Ramos (cell line): ENCODE measurements at regions not wholly inside any gene's neighbourhood (a gene's known extent, or its start where the extent isn't known, plus 50 kb on each side); places are given as distances from the start of the nearest gene placed in this dataset.

Source experiments
- in situ Hi-C: fragments of 300-500 bp; cut with MboI; formaldehyde crosslinking; loops from one replicate; pipeline ENCODE4 v1.14.3; 2022; ENCODE audit warnings: low sequenced_read_pairs; ENCODE audit not compliant: unreplicated experiment

DNA sequence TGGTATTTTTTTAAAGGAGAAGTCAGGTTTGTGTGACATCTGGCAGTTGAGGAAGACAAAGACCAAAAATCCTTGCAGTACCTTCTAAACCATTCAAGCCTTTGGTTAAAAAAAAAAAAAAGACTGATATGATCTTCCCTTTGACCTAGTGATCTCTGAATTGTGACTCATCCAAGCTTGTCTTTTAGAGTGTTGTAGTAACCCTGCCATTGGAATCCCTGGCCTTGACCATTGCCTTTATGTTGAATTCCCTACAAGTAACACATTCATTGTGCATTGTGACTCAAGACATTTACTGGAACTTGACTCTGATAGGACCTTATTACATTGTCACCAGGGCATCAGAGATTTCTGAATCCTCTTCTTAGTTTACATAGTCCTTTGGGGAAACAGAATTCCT, 1469.0 kb downstream of the TECRL start:
- in situ Hi-C loops = no loop called here

DNA sequence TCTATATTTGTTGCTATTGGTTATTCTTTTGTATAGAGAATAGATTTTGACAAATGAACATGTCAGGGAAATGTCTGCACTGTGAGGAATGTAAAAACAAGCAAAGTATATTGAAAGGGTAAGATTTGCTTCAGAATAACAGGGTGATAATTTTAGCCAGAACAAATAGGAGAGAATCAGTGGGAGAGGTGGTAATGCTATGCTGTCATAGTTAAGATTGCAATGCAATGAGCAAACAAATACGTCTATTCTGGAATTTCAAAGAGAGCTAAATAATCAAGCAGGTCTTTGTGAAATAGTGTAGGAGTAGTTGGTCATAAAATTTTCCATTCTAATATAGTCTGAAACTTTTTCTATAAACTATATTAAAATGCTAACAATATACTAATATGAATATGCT, 1478.4 kb downstream of the TECRL start:
- in situ Hi-C loops = no loop called here

DNA sequence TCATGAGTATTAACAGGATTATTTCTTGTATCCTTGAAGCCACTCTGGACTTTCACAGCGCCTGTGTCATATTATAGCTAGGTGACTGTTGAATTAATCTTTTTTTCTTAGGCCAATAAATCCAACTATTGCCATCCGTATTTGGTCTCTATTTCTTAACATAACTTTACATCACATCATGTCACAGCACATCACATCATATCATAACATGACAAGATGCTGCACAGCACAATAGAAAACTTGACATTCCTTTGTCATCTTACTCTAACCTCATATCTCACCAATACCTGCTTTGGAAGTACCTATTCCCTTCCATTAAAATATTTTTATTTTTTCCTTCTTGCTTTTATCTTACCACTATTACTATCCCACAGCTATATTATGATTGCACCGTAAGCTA, 1480.8 kb downstream of the TECRL start:
- in situ Hi-C loops = no loop called here

DNA sequence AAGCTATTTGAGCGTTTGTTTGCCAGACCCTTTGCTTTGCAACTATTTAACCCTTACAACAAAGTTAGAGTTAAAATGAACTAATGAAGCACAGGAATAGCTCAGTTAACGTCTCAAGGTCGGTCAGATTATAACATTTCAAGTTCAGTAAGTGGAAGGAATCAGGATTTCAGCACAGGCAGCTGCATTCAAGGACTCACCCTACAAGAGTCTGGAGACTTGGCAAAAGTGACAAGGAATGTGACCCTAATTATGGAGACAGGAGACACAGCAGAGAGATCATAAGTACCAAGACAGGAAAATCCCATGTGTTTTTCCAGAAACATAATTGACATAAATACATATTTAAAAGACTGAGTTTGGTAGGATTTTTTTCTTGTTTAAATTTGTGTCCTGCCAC, 1481.7 kb downstream of the TECRL start:
- in situ Hi-C loops = no loop called here

DNA sequence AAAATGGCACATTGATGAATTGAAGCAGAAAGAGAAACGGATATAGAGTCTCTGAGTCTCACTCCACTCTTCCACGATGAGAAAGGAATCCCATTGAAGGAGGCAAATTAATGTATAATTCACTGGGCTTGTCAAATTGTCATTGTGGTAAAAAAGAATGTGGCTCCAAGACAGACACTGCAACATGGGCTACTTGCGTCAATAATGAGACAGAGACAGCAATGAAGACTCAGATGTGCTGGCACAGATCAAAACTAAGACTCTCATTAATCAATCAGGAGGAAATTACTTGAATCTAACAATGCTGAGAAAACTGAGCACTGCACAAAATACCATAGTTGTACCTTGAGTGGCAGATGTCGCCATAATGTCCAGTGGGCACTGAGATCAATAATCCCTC, 1485.5 kb downstream of the TECRL start:
- in situ Hi-C loops = no loop called here

DNA sequence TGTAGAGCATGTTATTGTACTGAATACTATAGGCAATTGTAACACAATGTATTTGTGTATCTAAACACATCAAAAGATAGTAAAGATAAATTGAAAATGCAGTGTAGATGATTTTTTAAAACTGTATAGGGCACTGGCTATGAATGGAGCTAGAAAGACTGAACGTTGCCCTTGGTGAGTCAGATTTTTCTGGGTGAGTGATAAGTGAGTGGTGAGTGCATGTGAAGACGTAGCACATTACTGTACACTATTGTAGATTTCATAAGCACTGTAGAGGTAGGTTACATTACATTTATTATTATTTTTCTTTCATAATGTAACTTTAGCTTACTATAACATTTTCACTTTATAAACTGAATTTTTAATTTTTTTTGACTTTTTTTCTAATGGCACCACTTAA, 1491.6 kb downstream of the TECRL start:
- in situ Hi-C loops = no loop called here

DNA sequence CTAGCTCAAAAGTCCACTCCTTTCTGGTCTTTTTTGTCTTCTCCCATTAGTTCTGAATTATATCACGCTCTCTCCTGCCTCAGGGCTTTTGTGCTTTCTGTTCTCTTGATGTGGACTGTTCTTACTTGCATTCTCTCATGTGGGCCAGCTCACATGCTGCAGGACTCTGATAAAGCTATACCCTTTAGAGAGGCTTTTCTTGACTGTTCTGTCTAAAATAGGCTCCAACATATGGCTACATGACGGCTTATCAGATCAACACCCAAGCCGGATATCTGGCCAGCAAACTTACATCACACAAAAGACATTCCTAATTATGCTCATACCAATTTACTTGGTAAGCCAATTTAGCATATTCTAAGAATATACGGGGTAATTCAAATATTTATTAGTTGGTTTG, 1494.5 kb downstream of the TECRL start:
- in situ Hi-C loops = no loop called here

DNA sequence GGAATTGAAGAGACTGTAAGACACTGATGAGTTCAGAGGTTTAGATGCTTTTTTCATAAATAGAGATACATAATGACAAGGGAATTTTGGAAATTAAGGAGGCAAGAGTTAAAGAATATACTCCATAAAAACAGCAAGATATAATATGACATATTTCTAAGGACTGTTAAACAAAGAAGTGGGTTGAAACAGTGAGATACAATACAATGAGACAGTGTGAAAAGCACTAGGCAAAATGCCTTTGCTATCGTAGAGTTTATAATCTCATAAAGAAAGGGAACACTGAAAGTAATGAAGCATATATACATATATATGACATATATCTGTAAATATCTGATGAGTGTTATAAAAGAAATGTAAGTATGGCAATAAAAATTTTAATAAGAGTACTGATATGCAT, 1496.2 kb downstream of the TECRL start:
- in situ Hi-C loops = no loop called here

DNA sequence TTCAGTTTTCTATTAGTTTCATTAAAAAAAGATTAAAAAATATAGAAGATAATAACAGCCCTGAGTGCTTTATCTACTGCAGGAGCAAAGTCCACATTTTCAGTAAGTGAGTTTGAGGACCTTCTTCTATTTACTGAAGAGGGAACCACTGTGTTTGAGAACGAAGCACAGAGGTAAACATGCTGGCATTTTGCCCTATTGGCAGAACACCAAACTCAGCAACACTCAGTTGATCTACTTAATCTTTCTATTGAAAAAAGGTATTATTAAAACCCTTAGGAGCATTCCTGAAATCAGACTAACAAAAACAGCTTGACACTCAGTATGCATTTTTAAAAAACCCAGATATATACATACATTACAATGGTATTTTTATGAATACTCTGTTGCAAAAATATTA, 1496.7 kb downstream of the TECRL start:
- in situ Hi-C loops = no loop called here

DNA sequence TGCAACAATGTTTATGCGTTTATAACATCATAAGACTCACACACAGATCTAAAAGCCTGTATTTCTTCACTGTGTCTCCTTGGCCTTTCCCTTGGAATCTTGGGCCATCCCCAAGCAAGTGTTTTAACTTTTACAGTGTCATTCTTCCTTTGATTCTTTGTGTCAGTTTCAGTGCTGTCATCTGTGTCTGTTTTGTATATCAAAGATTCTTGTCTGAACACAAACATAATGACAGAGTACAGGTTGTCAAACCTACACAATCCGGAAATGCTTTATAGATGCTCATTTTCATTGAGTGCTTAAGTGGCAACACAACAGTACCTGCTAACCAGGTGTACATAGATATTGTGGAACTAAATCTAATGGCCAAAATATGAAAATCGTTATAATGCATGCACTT, 1500.0 kb downstream of the TECRL start:
- in situ Hi-C loops = no loop called here

DNA sequence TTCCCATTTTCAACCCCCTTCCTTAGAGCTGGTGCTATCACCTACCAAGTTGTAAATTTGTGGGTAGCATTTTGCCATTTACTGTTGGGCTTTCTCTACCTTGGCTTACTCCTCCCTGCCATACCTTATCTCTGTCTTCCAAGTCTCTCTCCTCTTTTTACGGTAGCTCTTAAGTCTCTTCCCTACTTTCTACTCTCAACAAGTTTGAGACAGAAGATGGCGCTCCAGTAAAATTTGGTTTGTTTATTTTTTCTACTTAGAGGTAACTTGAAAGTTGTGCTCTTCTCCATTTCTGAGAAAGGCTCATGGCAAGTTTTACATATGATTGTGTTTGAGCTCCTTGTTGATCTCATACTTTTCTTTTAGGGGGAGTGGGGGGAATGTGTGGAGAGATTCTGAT, 1508.1 kb downstream of the TECRL start:
- in situ Hi-C loops = no loop called here

DNA sequence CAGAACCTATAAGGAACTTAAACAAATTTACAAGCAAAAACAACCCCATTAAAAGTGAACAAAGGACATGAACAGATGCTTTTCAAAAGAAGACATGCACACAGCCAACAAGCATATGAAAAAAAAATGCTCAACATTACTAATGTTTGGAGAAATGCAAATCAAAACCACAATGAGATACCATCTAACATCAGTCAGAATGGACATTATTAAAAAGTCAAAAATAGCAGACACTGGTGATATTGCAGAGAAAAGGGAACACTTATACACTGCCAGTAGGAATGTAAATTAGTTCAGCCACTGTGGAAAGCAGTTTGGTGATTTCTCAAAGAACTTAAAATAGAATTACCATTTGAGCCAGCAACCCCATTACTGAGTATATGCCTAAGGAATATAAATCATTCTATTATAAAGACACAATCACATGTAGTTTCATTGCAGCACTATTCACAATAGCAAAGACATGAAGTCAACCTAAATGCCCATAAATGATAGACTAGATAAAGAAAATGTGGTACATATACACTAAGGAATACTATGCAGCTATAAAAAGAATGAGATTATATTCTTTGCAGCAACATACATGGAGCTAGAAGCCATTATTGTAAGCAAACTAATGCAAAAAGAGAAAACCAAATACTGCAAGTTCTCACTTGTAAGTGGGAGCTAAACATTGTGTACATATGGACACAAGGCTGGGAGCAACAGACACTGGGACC, 1509.4 kb downstream of the TECRL start:
- in situ Hi-C loops = no loop called here

DNA sequence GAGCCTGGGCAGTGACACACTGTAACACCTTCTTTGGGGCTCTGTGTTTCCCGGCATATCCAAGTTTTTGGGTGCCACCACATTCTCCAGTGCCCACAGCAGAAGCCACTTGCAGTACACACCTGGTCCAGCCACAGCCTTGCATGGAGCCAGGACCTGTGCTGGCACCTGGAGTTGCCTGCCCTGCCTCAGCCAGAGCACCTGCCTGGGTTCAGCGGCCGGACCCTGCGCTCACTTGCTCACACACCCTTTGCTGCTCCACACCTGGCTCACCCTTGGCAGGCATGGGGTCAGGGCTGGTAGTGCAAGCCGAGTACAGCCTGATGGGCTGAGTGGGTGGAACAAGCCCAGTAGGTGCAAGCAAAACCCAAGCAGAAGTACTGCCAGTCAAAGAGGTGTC, 1511.1 kb downstream of the TECRL start:
- in situ Hi-C loops = no loop called here

DNA sequence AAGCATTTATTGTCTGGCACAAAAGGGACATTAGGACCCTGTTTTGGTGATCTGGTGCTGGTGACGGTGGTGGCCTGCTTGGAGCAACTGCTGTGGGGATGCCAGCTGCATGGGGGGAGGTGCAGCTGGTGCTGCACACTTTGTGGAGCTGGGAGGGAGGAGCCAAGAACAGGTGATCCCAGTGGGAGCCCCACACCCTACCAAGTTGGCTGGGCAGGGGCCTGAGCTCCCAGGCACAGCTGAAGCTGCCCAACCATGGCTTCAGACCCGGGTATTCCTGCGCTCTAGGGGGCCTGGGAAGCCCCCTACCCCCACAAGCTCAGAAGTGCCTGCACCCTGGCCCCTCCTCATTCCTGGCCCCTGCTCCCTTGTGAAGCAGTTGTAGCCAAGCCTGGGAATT, 1512.5 kb downstream of the TECRL start:
- in situ Hi-C loops = no loop called here

DNA sequence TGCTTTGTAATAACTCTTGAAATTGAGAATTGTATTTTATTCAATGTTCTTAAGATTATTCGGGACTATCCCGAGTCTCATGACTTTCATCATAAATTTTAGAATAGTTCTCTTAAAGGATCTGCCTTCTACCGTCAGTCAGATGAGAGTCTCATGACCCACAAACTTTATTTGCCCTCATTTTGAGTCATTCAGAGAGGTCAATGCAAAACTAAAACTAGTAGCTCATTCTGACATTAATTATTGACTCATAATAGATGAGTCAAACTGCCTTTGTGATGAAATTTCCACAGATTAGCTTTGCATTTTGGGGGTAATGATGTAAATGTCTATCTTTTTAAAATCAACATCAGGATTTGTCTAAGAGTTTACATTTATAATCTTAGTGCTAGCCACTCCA, 1527.3 kb downstream of the TECRL start:
- in situ Hi-C loops = no loop called here

DNA sequence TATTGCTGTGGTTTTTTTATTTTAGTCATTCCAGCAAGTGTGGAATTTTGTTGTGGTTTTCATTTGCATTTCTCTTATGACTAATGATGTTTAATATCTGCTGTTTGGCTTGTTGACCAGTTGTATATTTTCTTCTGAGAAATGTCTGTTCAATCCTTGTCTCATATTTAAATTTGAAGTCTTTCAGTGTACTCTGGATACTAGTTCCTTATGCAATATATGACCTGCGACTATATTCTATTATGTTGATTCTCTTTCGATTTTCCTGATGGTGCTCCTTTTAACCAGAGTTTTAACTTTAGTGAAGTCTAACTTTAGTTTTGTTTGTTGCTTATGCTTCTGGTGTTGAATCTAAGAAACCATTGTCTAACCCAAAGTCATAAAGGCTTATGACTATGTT, 1528.0 kb downstream of the TECRL start:
- in situ Hi-C loops = no loop called here

DNA sequence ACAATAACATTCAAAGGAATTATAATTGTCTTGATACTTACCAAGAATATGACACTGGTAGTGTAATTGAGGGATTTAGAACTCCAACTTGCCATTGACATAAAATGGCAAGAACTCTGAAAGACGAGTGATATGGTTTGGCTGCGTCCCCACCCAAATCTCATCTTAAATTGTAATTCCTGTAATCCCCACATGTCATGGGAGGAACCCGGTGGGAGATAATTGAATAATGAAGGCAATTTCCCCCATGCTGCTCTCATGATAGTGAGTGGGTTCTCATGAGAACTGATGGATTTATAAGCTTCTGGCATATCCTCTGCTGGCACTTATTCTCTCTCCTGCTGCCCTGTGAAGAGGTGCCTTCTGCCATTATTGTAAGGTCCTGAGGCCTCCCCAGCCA, 1536.4 kb downstream of the TECRL start:
- in situ Hi-C loops = no loop called here

DNA sequence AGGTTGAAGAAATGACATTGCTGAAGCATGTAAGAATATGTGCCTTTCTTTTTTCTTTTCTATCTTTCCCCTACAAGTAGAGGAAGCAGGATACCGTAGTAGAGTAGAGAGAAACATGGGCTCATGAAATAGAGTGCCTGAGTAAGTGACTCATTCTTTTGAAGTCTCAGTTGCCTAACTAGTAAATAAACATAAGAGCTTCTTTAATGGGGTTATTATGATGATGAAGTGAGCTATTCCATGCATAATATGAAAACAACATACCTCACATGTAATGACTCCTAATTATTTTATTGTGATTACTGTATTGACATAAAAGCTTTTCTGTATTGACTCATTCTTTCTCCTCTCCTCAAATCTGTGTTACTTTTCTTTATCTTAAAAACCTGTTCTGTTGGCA, 1538.2 kb downstream of the TECRL start:
- in situ Hi-C loops = no loop called here

DNA sequence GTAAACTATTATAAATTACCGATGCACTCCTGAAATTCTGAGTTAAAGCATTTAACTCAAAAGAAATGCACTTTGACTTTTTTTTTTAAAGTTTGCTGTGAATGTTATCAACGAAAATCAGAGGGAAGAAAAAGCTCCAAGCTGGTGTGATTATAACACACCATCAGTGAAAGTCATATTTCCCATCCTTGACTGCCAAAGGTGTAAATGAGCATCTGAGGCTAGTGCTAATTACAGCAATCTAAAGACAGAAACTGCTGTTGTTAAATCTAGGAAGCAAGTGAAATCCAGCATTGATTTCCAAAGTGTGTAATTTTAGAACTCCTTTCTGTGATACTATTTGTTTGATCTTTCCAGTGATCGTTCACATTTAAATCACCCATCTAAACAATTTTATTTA, 1538.8 kb downstream of the TECRL start:
- in situ Hi-C loops = no loop called here

DNA sequence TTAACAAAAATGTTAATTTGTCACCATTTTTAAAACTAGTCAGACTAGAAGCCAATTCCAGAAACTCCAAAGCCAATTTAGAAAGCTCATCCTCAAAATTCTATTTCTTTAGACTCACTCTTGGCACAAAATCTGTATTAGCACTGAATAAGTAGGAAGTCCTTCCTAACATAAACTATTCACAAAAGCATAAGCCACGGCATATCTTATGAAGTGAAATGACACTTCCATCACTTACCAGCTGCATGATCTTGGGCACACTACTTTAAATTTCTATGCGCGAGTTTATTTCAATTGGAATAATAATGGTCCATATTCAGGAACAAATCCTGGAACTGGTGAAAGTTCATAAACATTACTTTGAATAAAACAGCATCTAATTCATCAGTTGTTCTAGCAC, 1544.0 kb downstream of the TECRL start:
- in situ Hi-C loops = no loop called here

DNA sequence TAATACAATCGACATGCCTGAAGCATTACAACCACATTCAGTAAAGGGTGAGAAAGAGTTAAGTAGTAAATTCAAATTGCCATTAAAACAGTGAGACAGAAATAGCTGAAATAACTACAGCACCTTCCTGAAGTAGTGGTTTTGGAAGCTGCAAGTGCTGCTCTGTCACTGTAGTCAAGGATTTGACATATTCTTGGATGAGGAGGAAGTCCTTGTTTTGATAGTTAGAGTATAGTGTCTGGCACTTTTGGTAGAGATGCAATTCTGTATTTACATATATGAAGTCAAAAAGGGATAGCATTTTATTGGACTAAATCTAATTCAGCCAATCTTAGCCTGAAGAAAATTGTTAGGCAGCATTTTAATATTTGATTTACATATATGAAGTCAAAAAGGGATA, 1559.6 kb downstream of the TECRL start:
- in situ Hi-C loops = no loop called here

DNA sequence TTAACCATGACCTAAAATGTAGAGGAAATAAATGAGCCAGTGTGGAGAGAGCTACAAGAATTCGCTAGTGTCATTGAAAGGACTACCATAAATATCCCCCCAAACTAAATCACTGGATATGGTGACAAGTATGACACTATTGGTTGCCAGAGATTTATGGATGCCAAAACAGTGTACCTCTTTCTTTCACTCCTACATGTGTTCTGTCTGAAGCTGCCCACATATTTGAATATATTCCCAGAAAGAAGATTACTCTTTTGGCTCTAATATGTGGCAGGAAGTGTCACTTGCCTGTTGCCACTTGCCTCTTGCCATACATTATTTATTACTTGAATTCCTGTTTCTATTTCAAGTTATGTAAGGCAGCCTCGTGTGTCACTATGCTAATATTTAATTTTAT, 1573.6 kb downstream of the TECRL start:
- in situ Hi-C loops = no loop called here

DNA sequence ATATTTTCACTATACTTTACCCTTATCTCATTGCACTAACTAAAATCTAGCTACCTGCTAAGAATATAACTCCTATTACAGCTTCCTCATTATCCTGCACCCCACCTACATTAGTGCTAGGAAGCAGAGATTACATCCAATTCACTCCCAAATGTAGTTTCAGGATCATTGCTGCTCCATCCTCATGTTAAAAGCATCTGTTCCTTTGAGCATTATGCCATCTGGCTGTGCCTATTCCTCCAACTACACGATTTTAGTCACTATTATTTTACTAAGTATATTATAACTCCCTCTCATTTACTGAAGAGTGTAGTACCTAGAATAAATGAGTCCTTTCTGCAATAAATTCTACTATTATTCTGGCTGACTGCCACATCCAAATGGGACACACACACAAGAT, 1586.9 kb downstream of the TECRL start:
- in situ Hi-C loops = no loop called here
